Ovary (tissue), 7 donors: ENCODE measurements at regions not wholly inside any gene's neighbourhood (a gene's known extent, or its start where the extent isn't known, plus 50 kb on each side); places are given as distances from the start of the nearest gene placed in this dataset.

Source experiments
- DNase-seq, 5 donors: peaks; one replicate each; pipeline ENCODE4 v3.0.0-alpha.2; 2019 to 2020
- H3K27ac ChIP-seq, 2 donors: fragments of 200-600 bp; one replicate each; pipeline versions ENCODE4 v1.5.1 to v1.8.0; 2019 to 2022
- H3K27me3 ChIP-seq: fragments of 200-600 bp; one replicate; pipeline ENCODE4 v1.8.0; 2022
- H3K36me3 ChIP-seq: fragments of 200-600 bp; sonication (generic); one replicate; pipeline ENCODE4 v1.5.1; 2019
- H3K4me1 ChIP-seq: one replicate; pipeline ENCODE4 v1.8.1; 2013; ENCODE audit warnings: mild to moderate bottlenecking, moderate library complexity; ENCODE audit not compliant: insufficient read depth
- H3K4me3 ChIP-seq: fragments of 200-600 bp; sonication (generic); one replicate; pipeline ENCODE4 v1.5.1; 2017
- H3K9me3 ChIP-seq, 2 donors: fragments of 200-600 bp in 1 of 2; sonication (generic) in 1 of 2; one replicate each; pipeline versions ENCODE4 v1.5.1 to v1.8.1; 2013 to 2019; ENCODE audit warnings: mild to moderate bottlenecking in 1 of 2, moderate library complexity in 1 of 2
- CTCF ChIP-seq, 3 donors: fragments of 450-650 bp in 2 of 3; fragments of 200-600 bp in 1 of 3; IDR thresholded peaks; one replicate each; pipeline versions ENCODE4 v1.5.1 to v1.8.0; 2016 to 2022; ENCODE audit warnings: antibody characterized with exemption in 3 of 3, mild to moderate bottlenecking in 1 of 3
- EP300 ChIP-seq: sonication (generic); formaldehyde crosslinking; IDR thresholded peaks from one replicate; pipeline ENCODE4 v1.6.1; 2017; ENCODE audit warnings: antibody characterized with exemption
- POLR2A ChIP-seq: fragments of 450-650 bp; IDR thresholded peaks from one replicate; pipeline ENCODE4 v1.6.1; 2017; ENCODE audit warnings: antibody characterized with exemption, mild to moderate bottlenecking, moderate library complexity
- WGBS, 3 donors: extraction: QIAGEN DNeasy Blood & Tissue Kit in 1 of 3; methylation state at CpG; one replicate each; pipeline versions ENCODE4 v1.1.5 to v1.1.7; 2013 to 2017; 5-methylcytosine and 5-hydroxymethylcytosine counted together
- intact Hi-C, 4 donors: fragments of 100-400 bp; cut with DNase I; formaldehyde crosslinking; loops; one replicate each; pipeline versions ENCODE4 v1.11.0 to v1.15.1; 2022 to 2023
- donor health status: DM: no; HTN: no; CAD: no; lungs with moderate emphysema.
- donor health status: DM: no; HTN: no; CAD: no.
- donor health status: Bipolar disorder and iron deficiency.
- donor health status: DM: no; HTN: no; CAD: no.
- donor health status: DM: yes; HTN: yes; CAD: no.

- TF ChIP-seq POLR2A: no peak
- no peak for TF ChIP-seq CTCF (IDR thresholded peaks at IDR 0.05)
- no peak for TF ChIP-seq EP300
- Histone ChIP-seq H3K9me3 (no peaks in the 10 kb centered on the region), H3K36me3 (no peaks in the 10 kb centered on the region), H3K4me3 (no peak overlapping the region), H3K27ac (no peak overlapping the region), H3K4me1 (no peaks in the 10 kb centered on the region), H3K27me3 (no peaks in the 10 kb centered on the region)
- intact Hi-C loops: no loop called here
- WGBS, 3 donors: 20 to 36% (median 24%) methylated on average over 6 of the region's 6 CpGs
- DNase-seq: no peak
These were observed 823.5 kb downstream of the GRID1 start for GRCh38 chr10:85542936-85543730.

GRCh38 chr10:85544956-85545355 is 821.6 kb downstream of the GRID1 start:
- H3K4me1 ChIP-seq: no peaks in the 10 kb centered on the region
- TF ChIP-seq CTCF (IDR thresholded peaks at IDR 0.05): no peak
- no peak for TF ChIP-seq POLR2A
- no peaks in the 10 kb centered on the region for H3K9me3 ChIP-seq
- no peak overlapping the region for H3K4me3 ChIP-seq
- no peaks in the 10 kb centered on the region for H3K27me3 ChIP-seq
- DNase-seq: no peak
- H3K36me3 ChIP-seq: no peaks in the 10 kb centered on the region
- H3K27ac ChIP-seq: no peak overlapping the region
- 73 to 85% (median 74%) methylated on average over 3 of the region's 3 CpGs for WGBS, 3 donors
- intact Hi-C loops: no loop called here

GRCh38 chr10:85545874-85546273 is 820.7 kb downstream of the GRID1 start:
- WGBS, 3 donors: 63 to 71% (median 64%) methylated on average over 4 of the region's 4 CpGs
- TF ChIP-seq POLR2A (no peak), EP300 (no peak), CTCF (IDR thresholded peaks at IDR 0.05) (no peak)
- Histone ChIP-seq H3K4me1 (no peaks in the 10 kb centered on the region), H3K27me3 (no peaks in the 10 kb centered on the region), H3K27ac (no peak overlapping the region), H3K36me3 (no peaks in the 10 kb centered on the region), H3K9me3 (no peaks in the 10 kb centered on the region), H3K4me3 (no peak overlapping the region)
- DNase-seq: no peak
- intact Hi-C loops: no loop called here

GRCh38 chr10:85547460-85548023 is 819.1 kb downstream of the GRID1 start:
- H3K4me1 ChIP-seq: no peaks in the 10 kb centered on the region
- no peaks in the 10 kb centered on the region for H3K36me3 ChIP-seq
- no peaks in the 10 kb centered on the region for H3K9me3 ChIP-seq
- DNase-seq: no peak
- H3K27me3 ChIP-seq: no peaks in the 10 kb centered on the region
- no peak overlapping the region for H3K4me3 ChIP-seq
- H3K27ac ChIP-seq: no peak overlapping the region
- TF ChIP-seq EP300 (no peak), POLR2A (no peak), CTCF (IDR thresholded peaks at IDR 0.05) (no peak)
- WGBS, 3 donors: 67 to 77% (median 77%) methylated on average over 1 of the region's 1 CpG
- intact Hi-C loops: no loop called here
